ENCODE measurements at regions not wholly inside any gene's neighbourhood (a gene's known extent, or its start where the extent isn't known, plus 50 kb on each side); places are given as distances from the start of the nearest gene placed in this dataset.

- TF ChIP-seq CTCF (IDR thresholded peaks at IDR 0.05) (no peak), POLR2A (IDR thresholded peaks at IDR 0.05) (no peak)
Observed at GRCh38 chr2:133737242-133737993, 169.2 kb upstream of the NCKAP5 start.

All from right lobe of liver (tissue), 4 donors.